ENCODE measurements at regions not wholly inside any gene's neighbourhood (a gene's known extent, or its start where the extent isn't known, plus 50 kb on each side); places are given as distances from the start of the nearest gene placed in this dataset.

DNA sequence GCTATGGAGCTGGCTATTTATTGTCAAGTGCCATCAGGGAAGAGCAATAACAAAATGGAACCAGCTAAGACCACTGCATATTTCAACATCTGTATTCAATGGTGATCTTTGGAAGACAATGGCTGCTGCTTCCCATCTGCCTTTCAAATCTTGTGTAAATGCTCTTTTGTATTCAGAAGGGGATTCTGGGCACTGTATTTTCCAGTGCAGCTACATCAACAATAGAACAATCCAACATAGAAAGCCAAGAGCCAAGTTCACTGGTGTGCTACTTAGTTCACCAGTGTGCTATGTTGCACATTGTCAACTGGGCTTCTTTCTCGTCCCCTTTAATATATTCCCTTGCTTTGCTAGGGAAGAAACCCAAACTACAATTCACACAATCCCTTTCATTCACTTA, 128.8 kb upstream of the OR4E1 start:
- BruUV-seq (replicated peaks), result no TSS peak
- WGBS (ENCODE audit: low lambda C conversion rate), result 0% methylated on average over 1 of the region's 1 CpG
- TF ChIP-seq JARID2 (CRISPR knock-in tag; IDR thresholded peaks at IDR 0.05; ENCODE audit: insufficient replicate concordance) (no peak), ZNF670 (CRISPR knock-in tag; IDR thresholded peaks at IDR 0.05; ENCODE audit: borderline replicate concordance) (no peak), ZFP62 (CRISPR knock-in tag; IDR thresholded peaks at IDR 0.05) (no peak), POLR2A (IDR thresholded peaks at IDR 0.05; ENCODE audit: insufficient read depth in 1 of 2, low read depth in 2 of 2, low read length in 2 of 2) (no peak), ZXDC (CRISPR knock-in tag; IDR thresholded peaks at IDR 0.05) (no peak), KDM2A (CRISPR knock-in tag; IDR thresholded peaks at IDR 0.05; ENCODE audit: borderline replicate concordance, low read depth) (no peak), SMAD1 (CRISPR knock-in tag; IDR thresholded peaks at IDR 0.05; ENCODE audit: borderline replicate concordance, low read depth) (no peak), REPIN1 (CRISPR knock-in tag; IDR thresholded peaks at IDR 0.05; ENCODE audit: borderline replicate concordance, low read depth) (no peak), ZBTB39 (CRISPR knock-in tag; IDR thresholded peaks at IDR 0.05) (no peak), KAT2B (IDR thresholded peaks at IDR 0.05; ENCODE audit: borderline replicate concordance, low read depth, low read length) (no peak), ZBTB46 (CRISPR knock-in tag; IDR thresholded peaks at IDR 0.05; ENCODE audit: borderline replicate concordance) (no peak), ETV6 (CRISPR knock-in tag; conservative IDR thresholded peaks at IDR 0.05) (no peak), SMC3 (IDR thresholded peaks at IDR 0.05; ENCODE audit: low read length) (no peak), NCOA2 (CRISPR knock-in tag; IDR thresholded peaks at IDR 0.05) (no peak), GPBP1L1 (CRISPR knock-in tag; IDR thresholded peaks at IDR 0.05) (no peak)
- TF ChIP-seq, protein P1, sequence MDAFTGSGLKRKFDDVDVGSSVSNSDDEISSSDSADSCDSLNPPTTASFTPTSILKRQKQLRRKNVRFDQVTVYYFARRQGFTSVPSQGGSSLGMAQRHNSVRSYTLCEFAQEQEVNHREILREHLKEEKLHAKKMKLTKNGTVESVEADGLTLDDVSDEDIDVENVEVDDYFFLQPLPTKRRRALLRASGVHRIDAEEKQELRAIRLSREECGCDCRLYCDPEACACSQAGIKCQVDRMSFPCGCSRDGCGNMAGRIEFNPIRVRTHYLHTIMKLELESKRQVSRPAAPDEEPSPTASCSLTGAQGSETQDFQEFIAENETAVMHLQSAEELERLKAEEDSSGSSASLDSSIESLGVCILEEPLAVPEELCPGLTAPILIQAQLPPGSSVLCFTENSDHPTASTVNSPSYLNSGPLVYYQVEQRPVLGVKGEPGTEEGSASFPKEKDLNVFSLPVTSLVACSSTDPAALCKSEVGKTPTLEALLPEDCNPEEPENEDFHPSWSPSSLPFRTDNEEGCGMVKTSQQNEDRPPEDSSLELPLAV (CRISPR knock-in tag; conservative IDR thresholded peaks at IDR 0.05; ENCODE audit: low read depth), result no peak

More for the DNA sequence above, 128.8 kb upstream of the OR4E1 start:
- H3K9me3 ChIP-seq (ENCODE audit: low read length), result no peaks in the 10 kb centered on the region
- H3K4me3 ChIP-seq (replicated peaks in 1 of 3; ENCODE audit: insufficient read depth in 1 of 3, low read depth in 2 of 3, low read length in 3 of 3), result no peak overlapping the region
- no peaks in the 10 kb centered on the region for H3K4me1 ChIP-seq (ENCODE audit: insufficient read depth, low read length)
- no peak overlapping the region for H3K4me2 ChIP-seq (ENCODE audit: low read depth, low read length)
- no peak for ATAC-seq
- intact Hi-C loops (cut with micrococcal nuclease; ENCODE audit: unreplicated experiment), result no loop called here
- CTCF ChIA-PET (ENCODE audit: low intra/inter-chr PET ratio, low total read pairs), result no interaction called here
- H2AFZ ChIP-seq (ENCODE audit: low read length), result no peak overlapping the region
- no peaks in the 10 kb centered on the region for H3K36me3 ChIP-seq (replicated peaks in 1 of 2; ENCODE audit: control insufficient read depth in 1 of 2, insufficient read depth in 2 of 2, low read length in 2 of 2)
- no peak overlapping the region for H3K27ac ChIP-seq (ENCODE audit: extremely low read length, insufficient read depth, low read length)
- no peak overlapping the region for H3K9ac ChIP-seq (ENCODE audit: insufficient read depth, low read depth, low read length)
- H3K27me3 ChIP-seq (ENCODE audit: control insufficient read depth in 1 of 2, insufficient read depth in 2 of 2, low read length in 2 of 2), result no peaks in the 10 kb centered on the region
- in situ Hi-C loops (cut with HindIII; ENCODE audit: extremely low pct_ligation_motif_present, low pct_unique_long_range_greater_than_20kb), result no loop called here
- no peak for FAIRE-seq
- no peaks in the 10 kb centered on the region for H4K20me1 ChIP-seq (ENCODE audit: insufficient read depth, low read length)
- no peaks in the 10 kb centered on the region for H3K79me2 ChIP-seq (ENCODE audit: insufficient read depth, low read length)
- DNase-seq (ENCODE audit: low spot score), result no peak
- POLR2A ChIA-PET, result no interaction called here

All from HepG2 (cell line).